Activated CD4-positive, alpha-beta T cell treated with anti-CD3 and anti-CD28 coated beads, Interleukin-2, Interleukin-6, amounts not matched to agents 100 ng/mL and 50 ng/mL, durations not matched to agents 16 hours and 8 hours (primary cell): ENCODE measurements at regions not wholly inside any gene's neighbourhood (a gene's known extent, or its start where the extent isn't known, plus 50 kb on each side); places are given as distances from the start of the nearest gene placed in this dataset.
A peak's percentile ranks its signal among the peaks of the same experiment; 100 is the strongest.

Experiments
- DNase-seq: peaks from one replicate; pipeline ENCODE4 v3.0.0-alpha.2; 2020

- no peak for DNase-seq
Observed at GRCh38 chr16:82236415-82236814, 66.4 kb upstream of the MPHOSPH6 start.

- no peak for DNase-seq
Observed at GRCh38 chr16:82232806-82233205, 62.8 kb upstream of the MPHOSPH6 start.

- DNase-seq = no peak
Observed at GRCh38 chr16:82231008-82231787, 61.2 kb upstream of the MPHOSPH6 start.

- peak; percentile 69 for DNase-seq
Observed at GRCh38 chr16:82229800-82230619, 60.0 kb upstream of the MPHOSPH6 start.

GRCh38 chr16:82226327-82226726, 56.3 kb upstream of the MPHOSPH6 start:
- DNase-seq = no peak

- DNase-seq = no peak
Observed at GRCh38 chr16:82224821-82225220, 54.8 kb upstream of the MPHOSPH6 start.

GRCh38 chr16:82220541-82220940, 50.5 kb upstream of the MPHOSPH6 start:
- no peak for DNase-seq
